CD14-positive monocyte (primary cell): ENCODE measurements at regions not wholly inside any gene's neighbourhood (a gene's known extent, or its start where the extent isn't known, plus 50 kb on each side); places are given as distances from the start of the nearest gene placed in this dataset.

ENCODE experiments used
- DNase-seq, 3 donors: peaks; one replicate each; pipeline ENCODE4 v3.0.0-alpha.2; 2011 to 2022
- H2AFZ ChIP-seq: 2 replicates; pipeline ENCODE4 v1.6.0; 2012; ENCODE audit warnings: mild to moderate bottlenecking, low read depth, low read length, inconsistent platforms; ENCODE audit not compliant: insufficient read depth, poor library complexity, severe bottlenecking
- H3K27ac ChIP-seq, 2 donors: 1 replicate in 1 of 2; 2 replicates in 1 of 2; pipeline ENCODE4 v1.5.1; 2012 to 2013; ENCODE audit warnings: low read length in 2 of 2, control low read depth in 1 of 2, inconsistent platforms in 1 of 2, low read depth in 1 of 2, mild to moderate bottlenecking in 1 of 2
- H3K27me3 ChIP-seq, 2 donors: one replicate each; pipeline versions ENCODE4 v1.6.0 to v1.6.1; 2011 to 2013; ENCODE audit warnings: low read length in 2 of 2; ENCODE audit not compliant: control insufficient read depth in 2 of 2, insufficient read depth in 2 of 2
- H3K36me3 ChIP-seq, 2 donors: replicated peaks in 1 of 2; 1 replicate in 1 of 2; 2 replicates in 1 of 2; pipeline versions ENCODE4 v1.5.1 to v1.6.1; 2012 to 2013; ENCODE audit warnings: low read length in 2 of 2, control low read depth in 1 of 2, inconsistent platforms in 1 of 2, mild to moderate bottlenecking in 1 of 2; ENCODE audit not compliant: insufficient read depth in 2 of 2, control insufficient read depth in 1 of 2
- H3K4me1 ChIP-seq, 2 donors: 1 replicate in 1 of 2; 2 replicates in 1 of 2; pipeline versions ENCODE4 v1.5.1 to v1.6.1; 2012 to 2013; ENCODE audit warnings: low read length in 2 of 2, control low read depth in 1 of 2, inconsistent platforms in 1 of 2, mild to moderate bottlenecking in 1 of 2, moderate library complexity in 1 of 2; ENCODE audit not compliant: insufficient read depth in 2 of 2, control insufficient read depth in 1 of 2
- H3K4me2 ChIP-seq: replicated peaks from 2 replicates; pipeline ENCODE3; 2012; ENCODE audit warnings: low read length, moderate library complexity, mild to moderate bottlenecking; ENCODE audit not compliant: poor library complexity, severe bottlenecking; ENCODE audit errors: extremely low read depth
- H3K4me3 ChIP-seq, 3 experiments: fragments of 200-600 bp in 1 of 3; sonication (generic) in 1 of 3; replicated peaks in 1 of 3; 1 replicate in 2 of 3; 2 replicates in 1 of 3; pipeline ENCODE4 v1.5.1; 2011 to 2013; ENCODE audit warnings: low read length in 3 of 3, mild to moderate bottlenecking in 3 of 3, control low read depth in 2 of 3, low read depth in 2 of 3, inconsistent platforms in 1 of 3, moderate library complexity in 1 of 3
- H3K79me2 ChIP-seq: 2 replicates; pipeline ENCODE4 v1.6.0; 2012; ENCODE audit warnings: mild to moderate bottlenecking, control low read depth, inconsistent platforms, low read length, moderate library complexity; ENCODE audit not compliant: insufficient read depth
- H3K9ac ChIP-seq: 2 replicates; pipeline ENCODE4 v1.6.0; 2017; ENCODE audit warnings: low read length, mild to moderate bottlenecking; ENCODE audit not compliant: insufficient read depth, poor library complexity, severe bottlenecking
- H3K9me3 ChIP-seq, 2 donors: replicated peaks in 1 of 2; 1 replicate in 1 of 2; 2 replicates in 1 of 2; pipeline versions ENCODE4 v1.5.1 to v1.6.1; 2012 to 2013; ENCODE audit warnings: low read length in 2 of 2, control low read depth in 1 of 2; ENCODE audit not compliant: control insufficient read depth in 1 of 2, insufficient read depth in 1 of 2
- H4K20me1 ChIP-seq: 2 replicates; pipeline ENCODE4 v1.6.0; 2012; ENCODE audit warnings: mild to moderate bottlenecking, low read length, control low read depth, moderate library complexity; ENCODE audit not compliant: insufficient read depth
- H3K27ac Mint-ChIP-seq, 7 donors: one replicate each; pipeline ENCODE4 v1.8.0; 2020; ENCODE audit warnings: mild to moderate bottlenecking in 7 of 7, mixed read lengths in 7 of 7, moderate library complexity in 6 of 7, inconsistent platforms in 2 of 7
- H3K27me3 Mint-ChIP-seq, 3 donors: one replicate each; pipeline ENCODE4 v1.8.0; 2021 to 2022; ENCODE audit warnings: low read depth in 3 of 3, mild to moderate bottlenecking in 3 of 3, mixed read lengths in 3 of 3, moderate library complexity in 3 of 3, inconsistent platforms in 1 of 3
- H3K36me3 Mint-ChIP-seq, 2 donors: one replicate each; pipeline ENCODE4 v1.8.0; 2020; ENCODE audit warnings: mixed read lengths in 2 of 2, inconsistent platforms in 1 of 2, mild to moderate bottlenecking in 1 of 2
- H3K4me1 Mint-ChIP-seq: one replicate; pipeline ENCODE4 v1.8.0; 2020; ENCODE audit warnings: mild to moderate bottlenecking, mixed read lengths
- H3K4me3 Mint-ChIP-seq, 2 donors: one replicate each; pipeline ENCODE4 v1.8.0; 2020; ENCODE audit warnings: mild to moderate bottlenecking in 2 of 2, mixed read lengths in 2 of 2, moderate library complexity in 1 of 2
- H3K9me3 Mint-ChIP-seq, 7 donors: one replicate each; pipeline ENCODE4 v1.8.0; 2020 to 2022; ENCODE audit warnings: mixed read lengths in 7 of 7, mild to moderate bottlenecking in 6 of 7, moderate library complexity in 6 of 7, inconsistent platforms in 2 of 7
- WGBS: methylation state at CpG from one replicate; pipeline ENCODE4 v1.1.5; 2013; ENCODE audit warnings: missing lambda C conversion rate; ENCODE audit not compliant: insufficient coverage; 5-methylcytosine and 5-hydroxymethylcytosine counted together
- intact Hi-C, 2 donors: fragments of 100-400 bp; cut with micrococcal nuclease; formaldehyde crosslinking; loops; one replicate each; pipeline versions ENCODE4 v1.15.0 to v1.15.1; 2023
- TF ChIP-seq, protein P1 (sequence below): fragments of 200-600 bp; IDR thresholded peaks from one replicate; pipeline ENCODE4 v1.8.0; 2022; ENCODE audit warnings: antibody characterized with exemption, mild to moderate bottlenecking

DNA sequence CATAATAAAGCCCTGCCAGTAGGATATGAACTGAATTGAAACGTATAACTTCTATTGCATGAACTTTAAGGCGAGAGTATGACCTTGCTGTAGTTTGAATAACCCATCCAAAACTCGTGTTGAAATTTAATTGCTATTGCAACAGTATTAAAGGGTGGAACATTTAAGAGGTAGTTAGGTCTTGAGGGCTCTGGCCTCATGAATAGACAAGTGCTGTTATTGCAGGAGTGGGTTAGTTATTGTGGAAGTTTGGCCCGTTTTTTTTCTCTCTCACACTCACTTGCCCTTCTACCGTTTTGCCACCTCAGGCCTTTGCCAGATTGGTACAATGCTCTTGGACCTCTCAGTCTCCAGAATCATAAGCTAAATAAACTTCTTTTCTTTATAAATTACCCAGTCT, 473.7 kb upstream of the SYT1 start:
- no peak overlapping the region for H3K4me3 ChIP-seq
- no peak overlapping the region for H3K4me2 ChIP-seq
- H3K27me3 Mint-ChIP-seq = no peaks in the 10 kb centered on the region
- H3K4me1 Mint-ChIP-seq = no peaks in the 10 kb centered on the region
- H3K9me3 ChIP-seq = no peaks in the 10 kb centered on the region
- H3K27me3 ChIP-seq = no peaks in the 10 kb centered on the region
- no peak overlapping the region for H3K27ac ChIP-seq
- H3K79me2 ChIP-seq = no peaks in the 10 kb centered on the region
- no peak overlapping the region for H3K4me3 Mint-ChIP-seq
- H3K27ac Mint-ChIP-seq = no peak overlapping the region
- DNase-seq = no peak
- 90% methylated on average over 2 of the region's 5 CpGs for WGBS
- H4K20me1 ChIP-seq = no peaks in the 10 kb centered on the region
- H3K9ac ChIP-seq = no peak overlapping the region
- no peaks in the 10 kb centered on the region for H3K36me3 Mint-ChIP-seq
- H2AFZ ChIP-seq = no peak overlapping the region
- no peaks in the 10 kb centered on the region for H3K36me3 ChIP-seq
- intact Hi-C loops = no loop called here
- peaks cover 0 to 2% (median 0%) of the 10 kb centered on the region in 7 donors for H3K9me3 Mint-ChIP-seq
- TF ChIP-seq, protein P1, sequence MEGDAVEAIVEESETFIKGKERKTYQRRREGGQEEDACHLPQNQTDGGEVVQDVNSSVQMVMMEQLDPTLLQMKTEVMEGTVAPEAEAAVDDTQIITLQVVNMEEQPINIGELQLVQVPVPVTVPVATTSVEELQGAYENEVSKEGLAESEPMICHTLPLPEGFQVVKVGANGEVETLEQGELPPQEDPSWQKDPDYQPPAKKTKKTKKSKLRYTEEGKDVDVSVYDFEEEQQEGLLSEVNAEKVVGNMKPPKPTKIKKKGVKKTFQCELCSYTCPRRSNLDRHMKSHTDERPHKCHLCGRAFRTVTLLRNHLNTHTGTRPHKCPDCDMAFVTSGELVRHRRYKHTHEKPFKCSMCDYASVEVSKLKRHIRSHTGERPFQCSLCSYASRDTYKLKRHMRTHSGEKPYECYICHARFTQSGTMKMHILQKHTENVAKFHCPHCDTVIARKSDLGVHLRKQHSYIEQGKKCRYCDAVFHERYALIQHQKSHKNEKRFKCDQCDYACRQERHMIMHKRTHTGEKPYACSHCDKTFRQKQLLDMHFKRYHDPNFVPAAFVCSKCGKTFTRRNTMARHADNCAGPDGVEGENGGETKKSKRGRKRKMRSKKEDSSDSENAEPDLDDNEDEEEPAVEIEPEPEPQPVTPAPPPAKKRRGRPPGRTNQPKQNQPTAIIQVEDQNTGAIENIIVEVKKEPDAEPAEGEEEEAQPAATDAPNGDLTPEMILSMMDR = no peak
- H3K4me1 ChIP-seq = no peaks in the 10 kb centered on the region

DNA sequence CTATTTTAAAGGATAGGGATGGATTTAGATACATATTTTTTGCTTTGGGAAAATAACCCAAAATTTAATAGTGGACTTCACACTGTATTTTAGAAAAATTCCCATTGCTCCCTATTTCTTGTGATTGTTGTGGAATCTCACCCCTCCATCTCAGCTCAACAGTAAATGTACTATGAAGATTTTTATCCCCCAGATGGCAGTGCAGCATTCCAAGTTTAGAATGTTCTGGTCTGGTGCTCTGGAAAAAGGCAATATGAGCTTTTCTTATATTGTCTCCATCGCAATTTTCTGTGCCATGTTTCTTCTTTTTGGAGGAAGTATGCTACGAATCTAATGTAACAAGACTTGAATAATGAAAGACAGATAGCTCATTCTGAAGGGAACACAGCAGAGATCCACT, 471.7 kb upstream of the SYT1 start:
- Histone ChIP-seq H3K27ac (no peak overlapping the region), H3K9ac (no peak overlapping the region), H3K9me3 (no peaks in the 10 kb centered on the region), H3K36me3 (no peaks in the 10 kb centered on the region), H3K27me3 (no peaks in the 10 kb centered on the region), H2AFZ (no peak overlapping the region), H3K4me2 (no peak overlapping the region), H3K79me2 (no peaks in the 10 kb centered on the region), H3K4me1 (no peaks in the 10 kb centered on the region), H4K20me1 (no peaks in the 10 kb centered on the region), H3K4me3 (no peak overlapping the region)
- TF ChIP-seq, protein P1 = no peak
- intact Hi-C loops = no loop called here
- H3K4me1 Mint-ChIP-seq = no peaks in the 10 kb centered on the region
- no peaks in the 10 kb centered on the region for H3K36me3 Mint-ChIP-seq
- H3K27ac Mint-ChIP-seq = no peak overlapping the region
- 50% methylated on average over 1 of the region's 2 CpGs for WGBS
- H3K4me3 Mint-ChIP-seq = no peak overlapping the region
- no peaks in the 10 kb centered on the region for H3K27me3 Mint-ChIP-seq
- no peak for DNase-seq
- no peaks in the 10 kb centered on the region for H3K9me3 Mint-ChIP-seq
